Stimulated activated CD8-positive, alpha-beta memory T cell treated with anti-CD3 and anti-CD28 coated beads, Interleukin-12 subunit alpha, Interleukin-12 subunit beta, amount 100 ng/mL, for 24 hours (primary cell): ENCODE measurements at regions not wholly inside any gene's neighbourhood (a gene's known extent, or its start where the extent isn't known, plus 50 kb on each side); places are given as distances from the start of the nearest gene placed in this dataset.
"Not testable (repeated sequence)": the region's sequence is repeated elsewhere in the genome, so short reads cannot be mapped to it uniquely, and the experiment has no call there.

Experiments used
- DNase-seq: peaks from one replicate; pipeline ENCODE4 v3.0.0-alpha.2; 2020; ENCODE audit errors: extremely low read depth

DNA sequence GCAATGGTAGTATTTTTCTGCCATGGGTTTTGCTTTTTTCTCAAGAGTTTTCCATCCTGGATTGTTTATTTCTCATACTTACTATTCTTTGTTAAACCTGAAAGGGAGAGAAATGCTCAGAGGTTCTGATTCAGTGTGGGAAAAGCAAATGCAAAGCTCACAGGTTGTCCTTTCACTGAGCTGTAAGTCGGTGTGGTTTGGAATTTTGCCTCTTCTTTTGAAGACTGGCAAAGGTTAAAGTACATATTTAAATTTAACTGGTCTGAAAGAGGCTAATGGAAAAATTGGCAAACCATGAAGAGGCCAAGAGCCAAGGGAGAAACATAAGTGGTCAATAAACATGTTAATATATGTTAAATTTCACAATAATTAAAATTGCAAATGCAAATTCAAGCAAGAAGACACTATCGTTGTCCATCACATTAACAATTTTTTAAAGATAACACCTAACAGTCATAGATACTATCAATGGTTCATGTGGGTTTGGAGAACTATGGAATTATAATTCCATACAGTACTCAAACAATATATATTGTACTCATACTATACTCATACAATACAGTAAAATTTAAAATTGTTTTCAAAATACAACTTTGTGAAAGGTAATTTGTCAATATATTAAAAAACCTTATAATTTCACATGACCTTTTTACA is 246.8 kb upstream of the STT3B start:
- DNase-seq = no peak

DNA sequence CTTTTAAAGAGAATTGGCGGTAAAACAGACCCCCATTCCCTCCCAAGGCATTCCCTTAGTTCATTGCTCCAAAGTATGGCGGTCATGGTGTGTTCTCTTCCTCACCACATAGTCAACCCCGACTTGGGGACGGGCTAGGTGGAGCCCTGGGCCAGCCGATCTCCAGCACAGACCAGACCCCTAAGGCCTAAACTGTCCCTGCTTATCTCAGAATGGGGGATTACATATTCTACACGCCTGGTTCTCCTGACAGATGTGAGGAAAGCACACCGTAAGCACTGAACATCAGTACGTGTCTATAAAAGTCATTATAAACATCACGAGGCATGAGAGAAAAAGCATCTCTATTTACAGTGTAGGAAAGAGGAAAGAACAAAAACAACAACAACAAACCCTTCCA is 244.5 kb upstream of the STT3B start:
- no peak for DNase-seq

DNA sequence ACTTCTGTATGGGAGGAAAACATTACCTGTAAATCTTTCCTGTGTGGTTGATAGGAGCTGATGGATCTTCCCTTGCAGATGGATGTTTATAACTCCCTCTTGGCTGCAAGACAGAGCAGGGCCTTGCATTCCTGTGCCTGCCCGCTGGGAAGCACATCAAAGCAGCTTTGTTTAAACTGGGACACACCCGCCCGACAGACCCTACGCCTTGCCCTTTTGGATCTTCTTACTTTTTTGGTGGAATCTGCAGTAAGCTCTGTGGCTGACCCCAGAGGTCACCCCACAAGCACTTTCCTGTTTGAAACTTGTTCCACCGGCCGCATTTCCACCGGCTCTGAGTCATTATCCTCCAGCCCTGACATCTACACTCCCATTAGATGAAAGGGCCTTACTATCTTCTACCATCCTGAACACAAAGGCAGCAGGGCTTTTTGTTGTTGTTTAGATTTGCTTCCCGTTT is 244.1 kb upstream of the STT3B start:
- DNase-seq = no peak

- no peak for DNase-seq
Observed at GRCh38 chr3:31289584-31289983, 243.1 kb upstream of the STT3B start.

- no peak for DNase-seq
Observed at GRCh38 chr3:31290046-31290445, 242.7 kb upstream of the STT3B start.

DNA sequence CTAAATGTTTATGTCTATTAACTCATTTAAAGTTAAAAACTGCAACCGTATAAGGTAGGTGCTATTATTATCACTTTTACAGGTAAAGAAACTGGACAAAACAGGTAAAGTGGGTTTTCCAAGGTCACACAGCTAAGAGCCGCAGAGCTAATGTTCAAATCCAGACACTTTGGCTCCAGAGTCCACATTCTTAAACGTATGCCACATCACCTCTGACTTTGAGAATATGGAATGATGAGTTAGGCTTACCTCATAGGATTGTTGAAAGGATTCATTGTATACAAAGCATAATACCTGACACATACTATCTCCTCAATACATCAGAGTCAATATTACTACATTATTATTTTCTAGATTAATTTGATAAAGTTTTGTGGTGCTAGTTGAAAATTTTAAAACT is 240.9 kb upstream of the STT3B start:
- DNase-seq = no peak

- DNase-seq = no peak
Observed at GRCh38 chr3:31294430-31295149, 238.1 kb upstream of the STT3B start.

DNA sequence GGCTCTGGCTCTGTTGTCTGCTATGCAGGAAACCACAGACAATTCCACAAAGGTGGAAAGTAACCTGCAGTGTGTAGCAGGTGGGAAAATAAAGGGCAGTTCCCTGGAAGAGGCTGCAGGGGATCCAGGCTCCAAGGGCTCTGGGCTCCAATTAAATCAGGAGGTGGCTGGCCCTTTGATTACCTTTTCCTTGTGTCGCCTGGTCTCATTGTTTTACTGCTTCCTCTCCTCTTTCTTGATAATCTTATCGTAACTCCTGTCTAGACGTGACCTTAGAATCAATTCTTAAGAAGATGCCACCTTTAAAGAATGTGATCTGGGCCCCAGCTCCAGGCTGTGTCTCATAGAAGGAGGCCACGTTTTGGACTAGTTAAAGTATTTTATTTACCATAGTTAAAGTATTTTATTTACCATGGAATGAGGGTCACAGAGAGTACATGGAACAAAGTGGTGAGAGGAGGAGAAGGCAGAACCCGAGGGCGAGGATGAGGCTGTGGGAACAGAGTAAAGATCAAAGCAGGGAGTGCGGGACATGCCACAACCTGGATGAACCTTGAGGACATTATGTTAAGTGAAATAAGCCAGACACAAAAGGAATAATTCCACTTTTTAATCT is 237.5 kb upstream of the STT3B start:
- no peak for DNase-seq

DNA sequence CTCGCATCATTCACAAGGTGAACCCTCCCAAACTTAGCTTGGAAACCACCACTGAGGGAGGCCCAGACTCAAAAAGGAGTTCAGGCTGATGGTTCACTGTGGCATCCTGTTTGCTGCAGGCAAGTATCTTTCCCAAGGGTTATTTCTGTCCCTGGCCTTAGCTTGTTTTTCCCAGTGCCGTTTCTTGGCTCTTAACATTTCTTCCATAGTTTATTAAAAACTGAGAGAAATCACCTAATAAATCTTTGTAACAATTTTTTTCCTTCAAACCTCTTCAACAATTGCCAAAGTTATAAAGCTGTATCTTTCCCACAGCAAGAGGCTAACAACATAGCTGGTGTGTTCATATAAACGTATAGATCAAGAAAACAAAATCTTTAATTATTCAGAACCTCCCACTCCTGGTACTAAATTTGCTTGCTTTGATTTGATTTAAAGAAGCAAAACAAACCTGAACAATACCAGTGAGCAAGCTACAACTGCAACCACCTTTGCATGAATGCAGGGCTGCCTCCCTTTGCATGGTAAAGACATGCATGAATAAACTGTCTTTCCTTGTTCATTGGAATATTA is 234.9 kb upstream of the STT3B start:
- no peak for DNase-seq

- DNase-seq = no peak
Observed at GRCh38 chr3:31300456-31301443, 232.0 kb upstream of the STT3B start.

GRCh38 chr3:31302343-31302742 is 230.4 kb upstream of the STT3B start:
- DNase-seq = no peak

DNA sequence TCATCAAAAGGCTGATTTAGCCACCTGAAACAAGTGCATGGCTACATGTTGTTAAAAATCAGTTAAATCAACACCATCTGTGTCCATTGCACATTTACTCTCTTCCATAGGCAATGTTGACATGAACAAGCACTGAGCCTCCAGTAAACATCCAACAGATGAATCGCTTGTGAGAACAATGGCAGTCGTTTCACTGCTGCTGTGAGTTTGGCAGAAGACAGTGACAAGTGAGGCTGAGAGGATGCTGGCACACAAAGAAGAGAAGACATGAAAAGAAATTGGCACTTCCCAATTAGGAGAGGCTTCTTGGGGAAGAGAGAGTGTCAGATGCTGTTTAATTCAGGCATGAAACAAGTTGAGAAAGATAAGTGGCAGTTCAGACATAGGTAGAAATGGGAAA is 227.4 kb upstream of the STT3B start:
- DNase-seq = no peak

- DNase-seq = no peak
Observed at GRCh38 chr3:31307131-31307785, 225.5 kb upstream of the STT3B start.

GRCh38 chr3:31311559-31311958 is 221.2 kb upstream of the STT3B start:
- DNase-seq = no peak

GRCh38 chr3:31312400-31312799 is 220.3 kb upstream of the STT3B start:
- no peak for DNase-seq

DNA sequence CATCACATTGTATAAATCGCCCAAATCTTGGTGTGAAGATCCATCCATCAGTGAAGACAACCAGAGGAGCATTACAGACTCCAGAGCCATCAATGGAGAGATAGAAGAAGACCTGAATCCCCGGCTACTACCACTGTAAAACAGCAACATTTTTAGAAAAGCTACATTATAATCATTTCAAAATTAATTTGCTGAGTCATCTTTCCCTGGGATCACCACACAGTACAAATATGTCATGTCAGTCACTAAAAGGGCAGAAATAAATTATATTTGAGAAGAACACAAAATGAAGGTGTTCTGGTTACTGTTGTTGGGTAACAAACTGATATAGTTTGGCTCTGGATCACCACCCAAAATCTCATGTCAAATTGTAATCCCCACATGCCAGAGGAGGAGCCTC is 218.5 kb upstream of the STT3B start:
- no peak for DNase-seq

DNA sequence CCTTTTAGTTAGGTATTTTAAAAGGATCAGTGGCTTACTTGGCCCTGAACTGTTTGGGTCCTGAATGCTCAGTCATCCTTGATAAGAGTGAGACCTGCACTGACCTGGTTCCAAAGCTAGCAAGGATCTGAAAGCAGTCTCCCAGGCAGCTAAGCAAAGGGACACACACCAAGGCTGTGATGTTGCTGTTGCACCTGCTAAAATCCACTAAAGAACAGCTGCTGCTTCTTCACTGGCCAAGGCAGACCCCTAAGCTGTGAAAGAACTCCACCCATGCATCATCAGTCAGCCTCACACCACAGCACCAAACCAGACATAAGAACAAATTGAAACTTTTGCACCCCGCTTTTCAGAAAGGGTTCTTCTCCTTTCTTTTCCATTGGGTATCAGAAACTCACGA is 213.4 kb upstream of the STT3B start:
- DNase-seq = no peak

GRCh38 chr3:31321620-31322019 is 211.1 kb upstream of the STT3B start:
- no peak for DNase-seq

DNA sequence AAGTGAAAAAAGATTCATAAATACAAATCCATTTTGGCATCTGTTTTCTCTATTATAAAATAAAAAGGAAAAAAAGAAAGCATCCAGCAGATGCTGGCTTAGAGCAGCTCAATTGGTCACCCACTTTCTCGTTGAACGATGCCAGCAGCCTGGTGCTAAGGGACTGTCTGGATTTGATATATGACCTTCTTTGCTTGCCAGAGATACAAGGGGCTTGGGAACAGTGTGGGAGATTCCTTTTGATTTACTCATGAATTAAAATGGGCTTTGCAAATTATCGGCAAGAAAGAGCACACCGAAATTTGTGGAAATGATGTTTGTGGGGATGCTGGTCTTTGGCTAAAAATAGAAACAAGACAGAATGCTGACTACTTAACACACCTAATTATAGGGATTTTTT is 210.3 kb upstream of the STT3B start:
- DNase-seq = no peak

GRCh38 chr3:31327826-31328357 is 204.8 kb upstream of the STT3B start:
- DNase-seq = not testable (repeated sequence)

- no peak for DNase-seq
Observed at GRCh38 chr3:31331278-31331677, 201.4 kb upstream of the STT3B start.
